Endodermal cell (in vitro differentiated cells): ENCODE measurements at regions not wholly inside any gene's neighbourhood (a gene's known extent, or its start where the extent isn't known, plus 50 kb on each side); places are given as distances from the start of the nearest gene placed in this dataset.

Experiments used
- DNase-seq: peaks from one replicate; pipeline ENCODE4 v3.0.0-alpha.2; 2017
- H3K27ac ChIP-seq: 2 replicates; pipeline ENCODE4 v1.5.1; 2013; ENCODE audit warnings: mild to moderate bottlenecking, low read depth, low read length, moderate library complexity
- H3K27me3 ChIP-seq: 2 replicates; pipeline ENCODE4 v1.6.1; 2013; ENCODE audit warnings: mild to moderate bottlenecking, low read length, moderate library complexity; ENCODE audit not compliant: insufficient read depth, control insufficient read depth, poor library complexity, severe bottlenecking
- H3K36me3 ChIP-seq: 2 replicates; pipeline ENCODE4 v1.7.0; 2013; ENCODE audit warnings: mild to moderate bottlenecking, low read length, moderate library complexity; ENCODE audit not compliant: control insufficient read depth, insufficient read depth
- H3K4me1 ChIP-seq: one replicate; pipeline ENCODE4 v1.7.0; 2013; ENCODE audit warnings: low read length; ENCODE audit not compliant: control insufficient read depth, insufficient read depth
- H3K4me3 ChIP-seq: 2 replicates; pipeline ENCODE4 v1.5.1; 2013; ENCODE audit warnings: mild to moderate bottlenecking, low read length, moderate library complexity
- H3K9ac ChIP-seq: 2 replicates; pipeline ENCODE4 v1.6.1; 2013; ENCODE audit warnings: mild to moderate bottlenecking, low read length, moderate library complexity; ENCODE audit not compliant: poor library complexity, severe bottlenecking; ENCODE audit errors: extremely low read depth
- H3K9me3 ChIP-seq: 2 replicates; pipeline ENCODE4 v1.6.1; 2013; ENCODE audit warnings: mild to moderate bottlenecking, low read length, moderate library complexity; ENCODE audit not compliant: control insufficient read depth
- H3K27ac Mint-ChIP-seq: 2 replicates; pipeline ENCODE4 v1.8.0; 2020; ENCODE audit warnings: mixed read lengths
- H3K27me3 Mint-ChIP-seq: 2 replicates; pipeline ENCODE4 v1.8.0; 2021; ENCODE audit warnings: mild to moderate bottlenecking, mixed read lengths; ENCODE audit not compliant: insufficient read depth
- H3K36me3 Mint-ChIP-seq: 2 replicates; pipeline ENCODE4 v1.8.0; 2020; ENCODE audit warnings: low read depth, mixed read lengths
- H3K4me1 Mint-ChIP-seq: 2 replicates; pipeline ENCODE4 v1.8.0; 2020; ENCODE audit warnings: mixed read lengths
- H3K4me3 Mint-ChIP-seq: 2 replicates; pipeline ENCODE4 v1.8.0; 2020; ENCODE audit warnings: mild to moderate bottlenecking, moderate library complexity, mixed read lengths
- H3K9me3 Mint-ChIP-seq: 2 replicates; pipeline ENCODE4 v1.8.0; 2020; ENCODE audit warnings: mild to moderate bottlenecking, mixed read lengths
- WGBS, 2 experiments: methylation state at CpG; one replicate each; pipeline versions ENCODE4 v1.1.5 to v1.1.7; 2013; ENCODE audit warnings: missing lambda C conversion rate in 2 of 2, mixed read lengths in 1 of 2; ENCODE audit not compliant: insufficient coverage in 1 of 2, insufficient read length in 1 of 2; 5-methylcytosine and 5-hydroxymethylcytosine counted together
- TF ChIP-seq, protein P1 (sequence below): fragments of 200-600 bp; sonication (generic); conservative IDR thresholded peaks from 2 replicates; pipeline ENCODE4 v1.5.0; 2021; ENCODE audit warnings: antibody characterized with exemption, mild to moderate bottlenecking

DNA sequence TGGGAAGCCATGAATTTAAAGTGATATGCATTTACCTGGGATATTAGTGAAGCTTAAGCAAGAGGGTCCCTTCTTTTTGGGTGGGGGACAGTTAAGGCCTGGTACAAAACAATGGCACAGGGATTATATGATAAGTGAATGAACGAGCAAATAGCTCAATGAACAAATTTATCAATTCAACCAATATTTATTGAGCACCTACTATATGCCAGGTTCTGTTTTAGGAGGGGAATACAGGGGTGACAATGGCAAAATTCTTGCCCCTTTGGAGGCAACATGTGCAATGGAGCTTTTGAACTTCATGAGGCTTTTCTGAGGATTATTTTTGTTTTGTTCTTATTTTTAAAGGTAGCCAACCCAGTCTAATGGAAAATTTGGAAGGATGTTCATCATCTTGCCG is 68.2 kb downstream of the FOXD2 start:
- H3K4me1 Mint-ChIP-seq = peaks cover 3% of the 10 kb centered on the region
- no peaks in the 10 kb centered on the region for H3K9me3 Mint-ChIP-seq
- H3K27me3 ChIP-seq = peaks cover 45% of the 10 kb centered on the region
- H3K27ac ChIP-seq = no peak overlapping the region
- DNase-seq = no peak
- peaks cover 70% of the 10 kb centered on the region for H3K27me3 Mint-ChIP-seq
- no peak overlapping the region for H3K9ac ChIP-seq
- no peak overlapping the region for H3K27ac Mint-ChIP-seq
- H3K4me3 ChIP-seq = no peak overlapping the region
- no peaks in the 10 kb centered on the region for H3K4me1 ChIP-seq
- WGBS, 2 experiments = 80 to 94% methylated on average over 1 of the region's 2 CpGs
- H3K36me3 Mint-ChIP-seq = no peaks in the 10 kb centered on the region
- no peaks in the 10 kb centered on the region for H3K36me3 ChIP-seq
- H3K4me3 Mint-ChIP-seq = no peak overlapping the region
- no peaks in the 10 kb centered on the region for H3K9me3 ChIP-seq
- TF ChIP-seq, protein P1, sequence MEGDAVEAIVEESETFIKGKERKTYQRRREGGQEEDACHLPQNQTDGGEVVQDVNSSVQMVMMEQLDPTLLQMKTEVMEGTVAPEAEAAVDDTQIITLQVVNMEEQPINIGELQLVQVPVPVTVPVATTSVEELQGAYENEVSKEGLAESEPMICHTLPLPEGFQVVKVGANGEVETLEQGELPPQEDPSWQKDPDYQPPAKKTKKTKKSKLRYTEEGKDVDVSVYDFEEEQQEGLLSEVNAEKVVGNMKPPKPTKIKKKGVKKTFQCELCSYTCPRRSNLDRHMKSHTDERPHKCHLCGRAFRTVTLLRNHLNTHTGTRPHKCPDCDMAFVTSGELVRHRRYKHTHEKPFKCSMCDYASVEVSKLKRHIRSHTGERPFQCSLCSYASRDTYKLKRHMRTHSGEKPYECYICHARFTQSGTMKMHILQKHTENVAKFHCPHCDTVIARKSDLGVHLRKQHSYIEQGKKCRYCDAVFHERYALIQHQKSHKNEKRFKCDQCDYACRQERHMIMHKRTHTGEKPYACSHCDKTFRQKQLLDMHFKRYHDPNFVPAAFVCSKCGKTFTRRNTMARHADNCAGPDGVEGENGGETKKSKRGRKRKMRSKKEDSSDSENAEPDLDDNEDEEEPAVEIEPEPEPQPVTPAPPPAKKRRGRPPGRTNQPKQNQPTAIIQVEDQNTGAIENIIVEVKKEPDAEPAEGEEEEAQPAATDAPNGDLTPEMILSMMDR = no peak

DNA sequence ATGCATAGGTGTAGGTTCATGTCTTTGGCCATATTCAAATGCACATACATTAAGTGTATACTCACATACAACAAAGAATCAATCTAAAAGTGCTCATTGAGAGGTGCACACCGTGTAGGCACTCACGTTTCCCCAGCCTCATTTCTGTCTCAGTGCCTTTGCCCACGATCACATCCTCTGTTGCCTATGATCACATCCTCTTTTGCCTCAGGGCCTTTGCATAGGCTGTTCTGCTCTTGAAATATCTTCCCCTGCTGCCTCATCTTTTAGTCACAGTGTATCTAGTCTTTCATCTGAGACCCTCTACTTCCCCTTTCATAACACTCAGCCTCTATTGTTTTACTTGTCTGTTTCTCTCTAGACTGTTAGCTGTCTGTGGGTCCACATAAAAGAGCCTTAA is 69.3 kb downstream of the FOXD2 start:
- Mint-ChIP-seq H3K27ac (no peak overlapping the region), H3K4me1 (peaks cover 3% of the 10 kb centered on the region), H3K27me3 (peaks cover 74% of the 10 kb centered on the region), H3K9me3 (no peaks in the 10 kb centered on the region), H3K36me3 (no peaks in the 10 kb centered on the region), H3K4me3 (no peak overlapping the region)
- Histone ChIP-seq H3K9ac (no peak overlapping the region), H3K4me1 (no peaks in the 10 kb centered on the region), H3K27me3 (peaks cover 36% of the 10 kb centered on the region), H3K27ac (no peak overlapping the region), H3K4me3 (no peak overlapping the region), H3K36me3 (no peaks in the 10 kb centered on the region), H3K9me3 (no peaks in the 10 kb centered on the region)
- DNase-seq = peak; percentile 11
- TF ChIP-seq, protein P1 = no peak
- WGBS, 2 experiments = 81 to 82% methylated on average over 3 of the region's 3 CpGs

DNA sequence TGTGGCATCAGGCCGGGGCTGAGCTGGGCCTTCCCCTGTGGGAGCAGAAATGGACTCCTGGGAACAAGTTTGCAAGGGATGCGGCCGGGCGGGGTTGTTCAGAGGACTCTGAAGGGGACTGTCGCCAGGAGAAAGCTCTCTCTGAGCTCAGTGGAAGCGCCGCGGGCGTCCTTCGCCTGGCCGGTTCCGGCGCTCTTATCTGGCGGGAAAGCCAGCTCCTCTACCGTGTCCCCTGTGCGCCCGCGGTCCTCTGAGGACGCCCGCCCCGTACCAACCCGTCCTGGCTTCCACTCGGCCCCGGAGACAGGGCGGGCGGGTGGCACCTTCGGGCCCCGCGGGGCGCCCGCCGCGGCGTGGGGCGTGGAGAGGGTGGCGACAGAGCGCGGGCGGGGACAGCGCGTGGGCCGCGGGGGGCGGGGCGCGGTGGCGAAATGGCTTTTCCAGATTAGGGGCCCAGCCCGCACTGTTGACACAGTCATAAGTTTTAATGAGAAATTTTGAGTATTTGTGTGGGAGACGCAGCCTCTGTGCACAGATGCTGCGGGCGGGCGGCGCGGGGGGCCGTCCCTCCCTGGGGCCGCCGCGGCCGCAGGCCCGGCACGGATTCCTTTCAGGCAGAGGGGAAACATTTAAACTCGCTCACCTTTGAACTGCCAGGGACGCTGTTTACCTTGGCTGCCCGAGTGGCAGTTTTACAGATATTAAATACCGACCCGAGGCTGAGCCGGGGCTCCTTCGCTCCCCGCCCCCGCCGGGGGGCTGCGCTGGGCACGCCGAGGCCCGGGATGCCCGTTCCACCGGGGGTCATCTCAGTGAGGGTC is 70.2 kb downstream of the FOXD2 start:
- Histone ChIP-seq H3K27ac (no peak overlapping the region), H3K36me3 (no peaks in the 10 kb centered on the region), H3K4me3 (peak overlapping the region; percentile 80), H3K27me3 (peaks cover 44% of the 10 kb centered on the region), H3K9ac (peak overlapping the region; percentile 15), H3K9me3 (peaks cover 2% of the 10 kb centered on the region), H3K4me1 (no peaks in the 10 kb centered on the region)
- peak overlapping the region; percentile 56 for H3K4me3 Mint-ChIP-seq
- peaks cover 3% of the 10 kb centered on the region for H3K4me1 Mint-ChIP-seq
- H3K27me3 Mint-ChIP-seq = peaks cover 81% of the 10 kb centered on the region
- H3K27ac Mint-ChIP-seq = no peak overlapping the region
- H3K9me3 Mint-ChIP-seq = no peaks in the 10 kb centered on the region
- DNase-seq = peak; percentile 80
- H3K36me3 Mint-ChIP-seq = no peaks in the 10 kb centered on the region
- TF ChIP-seq, protein P1 = no peak
- 3% methylated on average over 26 to 77 of the region's 77 CpGs for WGBS, 2 experiments
